B cell (primary cell): ENCODE measurements at regions not wholly inside any gene's neighbourhood (a gene's known extent, or its start where the extent isn't known, plus 50 kb on each side); places are given as distances from the start of the nearest gene placed in this dataset.
"Not testable (repeated sequence)": the region's sequence is repeated elsewhere in the genome, so short reads cannot be mapped to it uniquely, and the experiment has no call there.

Experiments
- ATAC-seq: fragments of 200-7000 bp; cut with Tn5 transposase; one replicate; pipeline ENCODE4 v1.10.0; 2021; ENCODE audit warnings: low read depth, mild to moderate bottlenecking, moderate number of reproducible peaks, moderate library complexity
- CTCF ChIA-PET: fragments of 350-600 bp; sonication (Branson Sonifier 250); formaldehyde crosslinking; loops from one replicate; lab custom pipeline; 2021; ENCODE audit warnings: antibody characterized with exemption, inconsistent platforms; lab: Charles Lee
- POLR2A ChIA-PET: fragments of 350-600 bp; sonication (Branson Sonifier 250); formaldehyde crosslinking; loops from one replicate; lab custom pipeline; 2021; ENCODE audit warnings: antibody characterized with exemption; lab: Charles Lee
- DNase-seq: peaks from one replicate; pipeline ENCODE4 v3.0.0; 2013
- H2AFZ ChIP-seq: 2 replicates; pipeline ENCODE4 v1.6.1; 2012; ENCODE audit warnings: mild to moderate bottlenecking, low read depth, low read length; ENCODE audit not compliant: insufficient read depth, poor library complexity, severe bottlenecking
- H3K27ac ChIP-seq, 2 donors: 1 replicate in 1 of 2; 2 replicates in 1 of 2; pipeline ENCODE4 v1.5.1; 2012 to 2013; ENCODE audit warnings: low read length in 2 of 2, mild to moderate bottlenecking in 2 of 2, moderate library complexity in 1 of 2
- H3K27me3 ChIP-seq, 4 experiments: fragments of 200-600 bp in 1 of 4; sonication (generic) in 1 of 4; replicated peaks in 1 of 4; 1 replicate in 2 of 4; 2 replicates in 2 of 4; pipeline versions ENCODE4 v1.6.1 to v1.7.0; 2013 to 2016; ENCODE audit warnings: low read length in 3 of 4, mild to moderate bottlenecking in 2 of 4, mixed read lengths in 1 of 4, moderate library complexity in 1 of 4; ENCODE audit not compliant: insufficient read depth in 4 of 4, control insufficient read depth in 3 of 4; ENCODE audit errors: control extremely low read depth in 1 of 4
- H3K36me3 ChIP-seq, 2 experiments: replicated peaks in 1 of 2; 1 replicate in 1 of 2; 2 replicates in 1 of 2; pipeline versions ENCODE4 v1.6.1 to v1.7.1; 2013; ENCODE audit warnings: low read length in 1 of 2; ENCODE audit not compliant: insufficient read depth in 2 of 2, control insufficient read depth in 1 of 2; ENCODE audit errors: control extremely low read depth in 1 of 2, extremely low read depth in 1 of 2
- H3K4me1 ChIP-seq, 2 donors: fragments of 200-600 bp in 1 of 2; sonication (generic) in 1 of 2; 1 replicate in 1 of 2; 2 replicates in 1 of 2; pipeline versions ENCODE4 v1.5.1 to v1.6.1; 2013 to 2017; ENCODE audit warnings: low read length in 2 of 2; ENCODE audit not compliant: control insufficient read depth in 2 of 2, insufficient read depth in 2 of 2
- H3K4me2 ChIP-seq: replicated peaks from 2 replicates; pipeline ENCODE3; 2012; ENCODE audit warnings: mild to moderate bottlenecking, low read depth, low read length; ENCODE audit not compliant: poor library complexity, severe bottlenecking
- H3K4me3 ChIP-seq, 5 experiments: fragments of 200-600 bp in 1 of 5; sonication (generic) in 1 of 5; 1 replicate in 3 of 5; 2 replicates in 2 of 5; pipeline versions ENCODE4 v1.5.1 to v1.7.0; 2011 to 2016; ENCODE audit warnings: low read length in 4 of 5, mild to moderate bottlenecking in 4 of 5, low read depth in 2 of 5, control low read depth in 1 of 5, moderate library complexity in 1 of 5; ENCODE audit not compliant: insufficient read depth in 1 of 5; ENCODE audit errors: control extremely low read depth in 1 of 5, extremely low read depth in 1 of 5
- H3K79me2 ChIP-seq: fragments of 200-600 bp; sonication (generic); one replicate; pipeline ENCODE4 v1.6.0; 2016; ENCODE audit warnings: low read length; ENCODE audit not compliant: control insufficient read depth, insufficient read depth
- H3K9ac ChIP-seq: fragments of 200-600 bp; sonication (generic); 2 replicates; pipeline ENCODE4 v1.6.1; 2017; ENCODE audit warnings: mild to moderate bottlenecking, low read length, moderate library complexity
- H3K9me3 ChIP-seq, 3 donors: one replicate each; pipeline versions ENCODE4 v1.6.1 to v1.7.1; 2013; ENCODE audit warnings: low read length in 2 of 3; ENCODE audit not compliant: control insufficient read depth in 2 of 3, insufficient read depth in 1 of 3; ENCODE audit errors: control extremely low read depth in 1 of 3
- H4K20me1 ChIP-seq: 2 replicates; pipeline ENCODE4 v1.6.0; 2012; ENCODE audit warnings: mild to moderate bottlenecking, low read length; ENCODE audit not compliant: insufficient read depth, control insufficient read depth, poor library complexity, severe bottlenecking
- H3K27ac Mint-ChIP-seq: one replicate; pipeline ENCODE4 v1.8.0; 2021; ENCODE audit warnings: mixed read lengths
- H3K27me3 Mint-ChIP-seq: one replicate; pipeline ENCODE4 v1.8.0; 2021; ENCODE audit warnings: mixed read lengths
- H3K4me1 Mint-ChIP-seq: one replicate; pipeline ENCODE4 v1.8.0; 2021; ENCODE audit warnings: mixed read lengths
- H3K4me3 Mint-ChIP-seq: one replicate; pipeline ENCODE4 v1.8.0; 2021; ENCODE audit warnings: mixed read lengths
- H3K9me3 Mint-ChIP-seq: one replicate; pipeline ENCODE4 v1.8.0; 2022; ENCODE audit warnings: mixed read lengths; ENCODE audit not compliant: insufficient read depth
- CTCF ChIP-seq: fragments of 200-600 bp; IDR thresholded peaks from one replicate; pipeline ENCODE4 v1.8.0; 2022; ENCODE audit warnings: antibody characterized with exemption, mild to moderate bottlenecking
- EZH2 ChIP-seq: IDR thresholded peaks from 2 replicates; pipeline ENCODE4 v1.6.1; 2012; ENCODE audit warnings: borderline replicate concordance, low read depth, mild to moderate bottlenecking, moderate library complexity, low read length; ENCODE audit not compliant: insufficient read depth, poor library complexity, severe bottlenecking
- WGBS: methylation state at CpG from one replicate; pipeline ENCODE4 v1.1.5; 2013; ENCODE audit warnings: missing lambda C conversion rate; ENCODE audit not compliant: insufficient coverage; 5-methylcytosine and 5-hydroxymethylcytosine counted together
- intact Hi-C: fragments of 100-400 bp; cut with micrococcal nuclease; formaldehyde crosslinking; loops from one replicate; pipeline ENCODE4 v1.10.0; 2022

GRCh38 chr6:90677440-90677839 is 90.6 kb upstream of the MAP3K7 start:
- Histone ChIP-seq H3K9ac (no peak overlapping the region), H3K4me1 (no peaks in the 10 kb centered on the region), H3K4me2 (no peak overlapping the region), H3K79me2 (no peaks in the 10 kb centered on the region), H3K4me3 (no peak overlapping the region), H3K36me3 (no peaks in the 10 kb centered on the region), H2AFZ (no peak overlapping the region), H3K27me3 (peaks cover 0 to 8% (median 2%) of the 10 kb centered on the region in 4 experiments), H3K9me3 (no peaks in the 10 kb centered on the region), H3K27ac (no peak overlapping the region), H4K20me1 (no peaks in the 10 kb centered on the region)
- ChIA-PET CTCF (no interaction called here), POLR2A (no interaction called here)
- no peaks in the 10 kb centered on the region for H3K4me1 Mint-ChIP-seq
- no peaks in the 10 kb centered on the region for H3K9me3 Mint-ChIP-seq
- no CpG with 5 or more reads among the region's 4 CpGs for WGBS
- TF ChIP-seq EZH2 (no peak), CTCF (no peak)
- no peak overlapping the region for H3K27ac Mint-ChIP-seq
- H3K27me3 Mint-ChIP-seq, result peaks cover 13% of the 10 kb centered on the region
- H3K4me3 Mint-ChIP-seq, result no peak overlapping the region
- DNase-seq, result no peak
- no peak for ATAC-seq
- intact Hi-C loops, result no loop called here

GRCh38 chr6:90676516-90677300 is 89.8 kb upstream of the MAP3K7 start:
- Histone ChIP-seq H3K4me1 (no peaks in the 10 kb centered on the region), H4K20me1 (no peaks in the 10 kb centered on the region), H3K79me2 (no peaks in the 10 kb centered on the region), H3K36me3 (no peaks in the 10 kb centered on the region), H3K27ac (no peak overlapping the region), H3K9me3 (no peaks in the 10 kb centered on the region), H3K9ac (no peak overlapping the region), H3K4me2 (no peak overlapping the region), H3K27me3 (peaks cover 0 to 8% (median 2%) of the 10 kb centered on the region in 4 experiments), H2AFZ (no peak overlapping the region), H3K4me3 (no peak overlapping the region)
- Mint-ChIP-seq H3K4me3 (no peak overlapping the region), H3K27me3 (peaks cover 13% of the 10 kb centered on the region), H3K9me3 (no peaks in the 10 kb centered on the region), H3K4me1 (no peaks in the 10 kb centered on the region), H3K27ac (no peak overlapping the region)
- ATAC-seq (no peak), DNase-seq (no peak)
- CTCF ChIA-PET, result no interaction called here
- POLR2A ChIA-PET, result no interaction called here
- 79% methylated on average over 4 of the region's 7 CpGs for WGBS
- TF ChIP-seq EZH2 (no peak), CTCF (no peak)
- intact Hi-C loops, result no loop called here

GRCh38 chr6:90675107-90675506 is 88.2 kb upstream of the MAP3K7 start:
- CTCF ChIA-PET, DNase-seq: not testable (repeated sequence)

More at GRCh38 chr6:90675107-90675506, 88.2 kb upstream of the MAP3K7 start:
- H3K27ac Mint-ChIP-seq, H3K9ac ChIP-seq, intact Hi-C loops, POLR2A ChIA-PET, H3K79me2 ChIP-seq, H3K27me3 ChIP-seq, H3K9me3 ChIP-seq, H4K20me1 ChIP-seq, H3K4me1 Mint-ChIP-seq, H3K9me3 Mint-ChIP-seq, H3K4me2 ChIP-seq, ATAC-seq, H3K4me1 ChIP-seq, H3K4me3 ChIP-seq, H2AFZ ChIP-seq, H3K36me3 ChIP-seq, H3K27ac ChIP-seq, H3K4me3 Mint-ChIP-seq: not testable (repeated sequence)
- WGBS, result 100% methylated on average over 3 of the region's 8 CpGs
- peaks cover 13% of the 10 kb centered on the region for H3K27me3 Mint-ChIP-seq
